ENCODE measurements at regions not wholly inside any gene's neighbourhood (a gene's known extent, or its start where the extent isn't known, plus 50 kb on each side); places are given as distances from the start of the nearest gene placed in this dataset.
"Not testable (repeated sequence)": the region's sequence is repeated elsewhere in the genome, so short reads cannot be mapped to it uniquely, and the experiment has no call there.

- BruUV-seq (replicated peaks); CTCF ChIA-PET; H3K9me3 ChIP-seq (ENCODE audit: control insufficient read depth in 1 of 2, insufficient read depth in 1 of 2, low read depth in 1 of 2, low read length in 2 of 2); ATAC-seq; DNase-seq (ENCODE audit: low read depth, low spot score); intact Hi-C loops (cut with micrococcal nuclease); H3K27ac ChIP-seq (ENCODE audit: low read depth, low read length); H3K4me1 ChIP-seq (ENCODE audit: control insufficient read depth in 1 of 2, insufficient read depth in 2 of 2, low read length in 2 of 2); H3K9ac ChIP-seq (ENCODE audit: low read length); H4K20me1 ChIP-seq (ENCODE audit: insufficient read depth); RAD21 ChIA-PET (ENCODE audit: low non-redundant PET in 1 of 2, low total read pairs in 2 of 2, uncharacterized antibody in 2 of 2, unreplicated experiment in 2 of 2); H3K9me2 ChIP-seq (ENCODE audit: insufficient read depth); H2AFZ ChIP-seq (ENCODE audit: low read depth, low read length, poor library complexity, severe bottlenecking); POLR2A ChIA-PET; H3K27me3 ChIP-seq (ENCODE audit: insufficient read depth, low read length); H3K36me3 ChIP-seq (ENCODE audit: control insufficient read depth in 1 of 2, insufficient read depth in 2 of 2, low read length in 2 of 2); H3K79me2 ChIP-seq (ENCODE audit: insufficient read depth, low read length); H3K4me2 ChIP-seq (ENCODE audit: low read length); H3K4me3 ChIP-seq (replicated peaks in 1 of 2; ENCODE audit: low read depth in 1 of 2, low read length in 2 of 2): not testable (repeated sequence)
Observed at GRCh38 chr2:192542148-192543066, 347.7 kb upstream of the TMEFF2 start.

- ChIA-PET POLR2A (no interaction called here), CTCF (no interaction called here), RAD21 (ENCODE audit: low non-redundant PET in 1 of 2, low total read pairs in 2 of 2, uncharacterized antibody in 2 of 2, unreplicated experiment in 2 of 2) (no interaction called here)
- Histone ChIP-seq H3K9ac (ENCODE audit: low read length) (no peak overlapping the region), H3K4me1 (ENCODE audit: control insufficient read depth in 1 of 2, insufficient read depth in 2 of 2, low read length in 2 of 2) (no peaks in the 10 kb centered on the region), H3K9me2 (ENCODE audit: insufficient read depth) (no peaks in the 10 kb centered on the region), H4K20me1 (ENCODE audit: insufficient read depth) (no peaks in the 10 kb centered on the region), H3K4me3 (replicated peaks in 1 of 2; ENCODE audit: low read depth in 1 of 2, low read length in 2 of 2) (no peak overlapping the region), H3K27me3 (ENCODE audit: insufficient read depth, low read length) (no peaks in the 10 kb centered on the region), H3K27ac (ENCODE audit: low read depth, low read length) (no peak overlapping the region), H3K36me3 (ENCODE audit: control insufficient read depth in 1 of 2, insufficient read depth in 2 of 2, low read length in 2 of 2) (no peaks in the 10 kb centered on the region), H3K79me2 (ENCODE audit: insufficient read depth, low read length) (no peaks in the 10 kb centered on the region), H2AFZ (ENCODE audit: low read depth, low read length, poor library complexity, severe bottlenecking) (no peak overlapping the region), H3K4me2 (ENCODE audit: low read length) (no peak overlapping the region), H3K9me3 (ENCODE audit: control insufficient read depth in 1 of 2, insufficient read depth in 1 of 2, low read depth in 1 of 2, low read length in 2 of 2) (no peaks in the 10 kb centered on the region)
- intact Hi-C loops (cut with micrococcal nuclease) = no loop called here
- ATAC-seq (no peak), DNase-seq (ENCODE audit: low read depth, low spot score) (no peak)
- no TSS peak for BruUV-seq (replicated peaks)
- TF ChIP-seq EZH2 (IDR thresholded peaks at IDR 0.05) = no peak
- TF ChIP-seq POLR2AphosphoS5 (IDR thresholded peaks at IDR 0.05; ENCODE audit: low read depth, low read length) = no peak
- TF ChIP-seq MAX (IDR thresholded peaks at IDR 0.05) = no peak
- TF ChIP-seq CTCF (IDR thresholded peaks at IDR 0.05 in 2 of 3, conservative IDR thresholded peaks at IDR 0.05 in 1 of 3; ENCODE audit: borderline replicate concordance in 1 of 3, insufficient read depth in 1 of 3, low read depth in 2 of 3, low read length in 2 of 3) = no peak
- TF ChIP-seq ZNF274 (IDR thresholded peaks at IDR 0.05; ENCODE audit: low read depth, low read length) = no peak
- no peak for TF ChIP-seq POLR2A (IDR thresholded peaks at IDR 0.05; ENCODE audit: borderline replicate concordance, extremely low read depth, insufficient read depth, insufficient read length)
- TF ChIP-seq CBX3 (IDR thresholded peaks at IDR 0.05; ENCODE audit: low read depth) = no peak
- no peak for TF ChIP-seq RAD21 (IDR thresholded peaks at IDR 0.05; ENCODE audit: low read depth)
- no peak for TF ChIP-seq TCF7L2 (IDR thresholded peaks at IDR 0.05; ENCODE audit: borderline replicate concordance, extremely low read depth, insufficient read depth, insufficient read length)
- TF ChIP-seq ZFX (IDR thresholded peaks at IDR 0.05) = no peak
- no peak for TF ChIP-seq ATF3 (IDR thresholded peaks at IDR 0.05)
Observed at GRCh38 chr2:192539306-192539705, 344.6 kb upstream of the TMEFF2 start.

All from HCT116 (cell line).